HG03469 (cell line): ENCODE measurements at regions not wholly inside any gene's neighbourhood (a gene's known extent, or its start where the extent isn't known, plus 50 kb on each side); places are given as distances from the start of the nearest gene placed in this dataset.
A peak's percentile ranks its signal among the peaks of the same experiment; 100 is the strongest.
"Not testable (repeated sequence)": the region's sequence is repeated elsewhere in the genome, so short reads cannot be mapped to it uniquely, and the experiment has no call there.

ENCODE experiments used
- ATAC-seq: cut with Tn5 transposase; IDR thresholded peaks from one replicate; pipeline ENCODE4 v1.9.1; 2021; ENCODE audit warnings: mild to moderate bottlenecking, moderate library complexity, moderate number of reproducible peaks; ENCODE audit not compliant: unreplicated experiment

GRCh38 chr18:6521803-6522418, 107.2 kb upstream of the L3MBTL4 start:
- ATAC-seq, result no peak

GRCh38 chr18:6525604-6526003, 110.9 kb upstream of the L3MBTL4 start:
- ATAC-seq, result no peak

- ATAC-seq, result peak; percentile 76
Measured at GRCh38 chr18:6537475-6537874, 122.8 kb upstream of the L3MBTL4 start.

GRCh38 chr18:6541131-6541679, 126.5 kb upstream of the L3MBTL4 start:
- not testable (repeated sequence) for ATAC-seq

GRCh38 chr18:6542296-6542695, 127.6 kb upstream of the L3MBTL4 start:
- no peak for ATAC-seq

- no peak for ATAC-seq
Measured at GRCh38 chr18:6543330-6543908, 128.7 kb upstream of the L3MBTL4 start.

GRCh38 chr18:6546229-6546628, 131.5 kb upstream of the L3MBTL4 start:
- ATAC-seq, result no peak

- ATAC-seq, result no peak
Measured at GRCh38 chr18:6547476-6547875, 132.8 kb upstream of the L3MBTL4 start.

- ATAC-seq, result no peak
Measured at GRCh38 chr18:6553234-6553900, 138.7 kb upstream of the L3MBTL4 start.

- ATAC-seq, result no peak
Measured at GRCh38 chr18:6557057-6557769, 142.5 kb upstream of the L3MBTL4 start.

- ATAC-seq, result no peak
Measured at GRCh38 chr18:6557770-6558248, 143.1 kb upstream of the L3MBTL4 start.

GRCh38 chr18:6558446-6559156, 143.9 kb upstream of the L3MBTL4 start:
- ATAC-seq, result no peak

GRCh38 chr18:6559296-6559695, 144.6 kb upstream of the L3MBTL4 start:
- no peak for ATAC-seq

- ATAC-seq, result no peak
Measured at GRCh38 chr18:6561016-6561415, 146.3 kb upstream of the L3MBTL4 start.

- ATAC-seq, result no peak
Measured at GRCh38 chr18:6561420-6561861, 146.7 kb upstream of the L3MBTL4 start.

- no peak for ATAC-seq
Measured at GRCh38 chr18:6561862-6562291, 147.2 kb upstream of the L3MBTL4 start.

- no peak for ATAC-seq
Measured at GRCh38 chr18:6563896-6564295, 149.2 kb upstream of the L3MBTL4 start.

- no peak for ATAC-seq
Measured at GRCh38 chr18:6564950-6565814, 150.5 kb upstream of the L3MBTL4 start.

GRCh38 chr18:6565815-6566081, 151.0 kb upstream of the L3MBTL4 start:
- no peak for ATAC-seq
